ENCODE measurements at regions not wholly inside any gene's neighbourhood (a gene's known extent, or its start where the extent isn't known, plus 50 kb on each side); places are given as distances from the start of the nearest gene placed in this dataset.

DNA sequence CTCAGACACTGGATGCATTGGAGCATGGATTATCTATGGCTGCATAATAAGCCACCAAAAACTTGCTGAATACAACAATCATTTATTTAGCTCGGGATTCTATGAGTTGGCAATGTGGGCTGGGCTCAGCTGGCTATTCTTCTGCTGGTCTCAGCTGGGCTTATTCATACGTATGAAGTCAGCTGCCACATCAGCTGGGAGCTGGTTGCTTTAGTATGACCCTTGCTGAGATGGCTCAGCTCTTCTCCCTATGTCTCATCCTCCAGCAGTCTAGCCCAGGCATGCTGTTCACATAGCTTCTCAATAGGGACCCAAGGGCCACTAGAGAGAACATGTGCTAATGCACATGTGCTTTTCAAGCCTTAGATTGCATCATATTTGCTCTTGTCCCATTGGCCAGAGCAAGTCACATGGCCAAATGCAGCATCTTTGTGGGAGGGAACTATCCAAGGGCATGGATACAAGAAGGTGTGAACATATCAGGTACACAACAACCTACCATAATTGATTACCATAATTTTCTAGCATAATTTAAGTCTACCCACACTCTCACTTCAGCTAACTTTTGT is 444.6 kb downstream of the KIF16B start:
- DNase-seq = no peak
- no peaks in the 10 kb centered on the region for H3K9me3 Mint-ChIP-seq
- no peak overlapping the region for H3K27ac Mint-ChIP-seq
- H3K4me1 Mint-ChIP-seq (ENCODE audit: low read depth) = no peaks in the 10 kb centered on the region
- intact Hi-C loops (cut with micrococcal nuclease) = no loop called here
- ChIA-PET POLR2A (no interaction called here), CTCF (no interaction called here)
- no peaks in the 10 kb centered on the region for H3K27me3 Mint-ChIP-seq
- no peaks in the 10 kb centered on the region for H3K36me3 Mint-ChIP-seq
- no peak overlapping the region for H3K4me3 Mint-ChIP-seq

DNA sequence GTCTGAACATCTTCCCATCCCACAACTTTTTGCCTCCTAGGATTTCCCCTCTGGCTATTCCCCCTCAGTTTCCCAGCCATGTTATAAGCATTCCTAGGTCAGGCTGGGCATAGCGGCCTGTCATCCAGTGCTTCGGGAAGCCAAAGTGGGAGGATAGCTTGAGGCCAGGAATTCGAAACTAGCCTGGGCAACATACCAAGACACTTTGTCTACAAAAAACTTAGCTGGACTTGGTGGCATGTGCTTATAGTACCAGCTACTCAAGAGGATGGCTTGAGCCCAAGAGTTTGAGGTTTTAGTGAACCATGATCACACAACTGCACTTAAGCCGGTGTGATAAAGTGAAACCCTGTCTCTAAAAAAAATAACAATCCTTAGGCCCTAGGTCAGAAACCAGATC is 447.4 kb downstream of the KIF16B start:
- no peak for DNase-seq
- H3K4me1 Mint-ChIP-seq (ENCODE audit: low read depth) = no peaks in the 10 kb centered on the region

GRCh38 chr20:16124911-16125776 is 448.1 kb downstream of the KIF16B start:
- Mint-ChIP-seq H3K9me3 (no peaks in the 10 kb centered on the region), H3K27ac (no peak overlapping the region), H3K4me3 (no peak overlapping the region), H3K4me1 (ENCODE audit: low read depth) (no peaks in the 10 kb centered on the region), H3K27me3 (no peaks in the 10 kb centered on the region), H3K36me3 (no peaks in the 10 kb centered on the region)
- CTCF ChIA-PET = no interaction called here
- POLR2A ChIA-PET = no interaction called here
- DNase-seq = no peak
- intact Hi-C loops (cut with micrococcal nuclease) = no loop called here

More for the DNA sequence above, 447.4 kb downstream of the KIF16B start:
- no peaks in the 10 kb centered on the region for H3K36me3 Mint-ChIP-seq
- intact Hi-C loops (cut with micrococcal nuclease) = no loop called here
- POLR2A ChIA-PET = no interaction called here
- H3K27ac Mint-ChIP-seq = no peak overlapping the region
- no peaks in the 10 kb centered on the region for H3K27me3 Mint-ChIP-seq
- CTCF ChIA-PET = no interaction called here
- no peaks in the 10 kb centered on the region for H3K9me3 Mint-ChIP-seq
- no peak overlapping the region for H3K4me3 Mint-ChIP-seq

DNA sequence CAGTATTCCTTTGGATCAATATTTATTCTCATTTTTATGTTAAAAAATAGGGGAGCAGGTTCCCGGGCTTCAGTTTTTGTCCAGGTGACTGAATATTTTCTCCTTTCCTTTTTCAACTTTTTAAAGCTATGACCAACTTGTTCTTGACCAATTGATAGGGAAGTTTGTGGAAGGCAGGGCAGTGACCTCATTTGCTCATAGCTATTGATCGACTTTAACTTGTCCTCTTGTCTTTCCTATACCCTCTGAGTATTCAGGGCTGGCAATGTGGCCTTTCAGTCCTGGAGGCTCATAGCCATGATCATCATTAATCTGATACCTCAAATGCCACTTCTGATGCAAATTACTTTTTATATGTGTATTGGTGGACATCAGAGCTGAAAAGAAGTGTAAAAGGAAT is 448.8 kb downstream of the KIF16B start:
- no peak overlapping the region for H3K4me3 Mint-ChIP-seq
- H3K36me3 Mint-ChIP-seq = no peaks in the 10 kb centered on the region
- no peaks in the 10 kb centered on the region for H3K9me3 Mint-ChIP-seq
- no peaks in the 10 kb centered on the region for H3K4me1 Mint-ChIP-seq (ENCODE audit: low read depth)
- POLR2A ChIA-PET = no interaction called here
- H3K27me3 Mint-ChIP-seq = no peaks in the 10 kb centered on the region
- intact Hi-C loops (cut with micrococcal nuclease) = no loop called here
- DNase-seq = no peak
- CTCF ChIA-PET = no interaction called here
- H3K27ac Mint-ChIP-seq = no peak overlapping the region

- H3K27me3 Mint-ChIP-seq = no peaks in the 10 kb centered on the region
- no peak for DNase-seq
- intact Hi-C loops (cut with micrococcal nuclease) = no loop called here
- H3K4me1 Mint-ChIP-seq (ENCODE audit: low read depth) = no peaks in the 10 kb centered on the region
- H3K27ac Mint-ChIP-seq = no peak overlapping the region
- no peaks in the 10 kb centered on the region for H3K9me3 Mint-ChIP-seq
- no peak overlapping the region for H3K4me3 Mint-ChIP-seq
- no peaks in the 10 kb centered on the region for H3K36me3 Mint-ChIP-seq
- ChIA-PET POLR2A (no interaction called here), CTCF (no interaction called here)
These were observed 449.6 kb downstream of the KIF16B start for GRCh38 chr20:16123623-16124022.

GRCh38 chr20:16119909-16120308 is 453.3 kb downstream of the KIF16B start:
- H3K27ac Mint-ChIP-seq = no peak overlapping the region
- H3K9me3 Mint-ChIP-seq = no peaks in the 10 kb centered on the region
- POLR2A ChIA-PET = no interaction called here
- H3K36me3 Mint-ChIP-seq = no peaks in the 10 kb centered on the region
- CTCF ChIA-PET = no interaction called here
- no peaks in the 10 kb centered on the region for H3K27me3 Mint-ChIP-seq
- no peak for DNase-seq
- intact Hi-C loops (cut with micrococcal nuclease) = no loop called here
- no peaks in the 10 kb centered on the region for H3K4me1 Mint-ChIP-seq (ENCODE audit: low read depth)
- no peak overlapping the region for H3K4me3 Mint-ChIP-seq

GRCh38 chr20:16115911-16116552 is 457.2 kb downstream of the KIF16B start:
- H3K36me3 Mint-ChIP-seq = no peaks in the 10 kb centered on the region
- intact Hi-C loops (cut with micrococcal nuclease) = no loop called here
- no peaks in the 10 kb centered on the region for H3K4me1 Mint-ChIP-seq (ENCODE audit: low read depth)
- no peaks in the 10 kb centered on the region for H3K9me3 Mint-ChIP-seq
- no peak overlapping the region for H3K4me3 Mint-ChIP-seq
- no peak overlapping the region for H3K27ac Mint-ChIP-seq
- DNase-seq = no peak
- ChIA-PET POLR2A (no interaction called here), CTCF (no interaction called here)
- H3K27me3 Mint-ChIP-seq = no peaks in the 10 kb centered on the region

DNA sequence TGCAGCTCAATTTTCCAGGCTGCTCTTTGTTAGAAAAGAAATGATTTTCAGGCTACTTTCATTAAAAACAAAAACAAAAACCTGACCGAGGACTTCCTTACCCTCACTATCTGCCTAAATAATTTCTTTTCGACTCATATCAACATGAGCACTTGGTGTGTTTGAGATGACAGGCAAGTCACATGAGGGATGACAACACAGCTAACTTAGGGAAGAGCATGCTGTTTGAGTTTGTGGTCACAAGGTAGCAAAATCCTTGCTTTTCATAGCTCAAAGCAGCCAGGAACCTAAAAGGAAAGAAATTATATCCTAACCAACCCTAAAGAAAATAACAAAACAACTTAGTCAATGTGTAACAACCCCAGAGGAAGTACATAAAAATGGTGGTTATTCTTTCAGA is 459.5 kb downstream of the KIF16B start:
- DNase-seq = no peak
- ChIA-PET CTCF (no interaction called here), POLR2A (no interaction called here)
- Mint-ChIP-seq H3K27ac (no peak overlapping the region), H3K36me3 (no peaks in the 10 kb centered on the region), H3K9me3 (no peaks in the 10 kb centered on the region), H3K4me1 (ENCODE audit: low read depth) (no peaks in the 10 kb centered on the region), H3K27me3 (no peaks in the 10 kb centered on the region), H3K4me3 (no peak overlapping the region)
- intact Hi-C loops (cut with micrococcal nuclease) = no loop called here

DNA sequence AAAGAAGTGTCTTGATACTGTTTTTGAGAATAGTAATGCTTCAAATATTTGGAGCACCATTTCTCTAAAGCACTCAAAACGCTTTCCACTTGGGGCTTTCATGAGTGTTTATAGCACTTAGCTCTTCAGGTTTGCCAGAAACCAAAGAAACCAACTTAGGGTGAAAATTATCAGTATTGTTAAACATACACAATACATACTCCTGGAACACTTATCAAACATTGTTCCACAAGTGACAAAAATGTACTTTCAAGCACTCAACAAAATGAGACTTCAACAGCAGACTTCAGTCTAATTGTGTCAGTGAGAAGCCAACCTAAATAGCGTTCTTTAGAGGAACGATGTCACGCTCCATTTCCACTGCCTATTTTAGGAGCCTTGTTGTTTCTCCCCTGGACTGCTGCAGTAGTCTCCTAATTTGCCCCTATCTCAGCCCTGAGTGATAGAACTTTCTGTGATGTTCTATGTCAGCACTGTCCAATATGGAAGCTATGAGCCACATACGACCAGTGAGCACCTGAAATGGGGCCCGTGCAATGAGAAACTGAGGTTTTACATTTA is 461.3 kb downstream of the KIF16B start:
- no peaks in the 10 kb centered on the region for H3K4me1 Mint-ChIP-seq (ENCODE audit: low read depth)
- POLR2A ChIA-PET = no interaction called here
- no peak overlapping the region for H3K27ac Mint-ChIP-seq
- no peak overlapping the region for H3K4me3 Mint-ChIP-seq
- no peaks in the 10 kb centered on the region for H3K27me3 Mint-ChIP-seq
- DNase-seq = no peak
- no peaks in the 10 kb centered on the region for H3K9me3 Mint-ChIP-seq
- CTCF ChIA-PET = no interaction called here
- no peaks in the 10 kb centered on the region for H3K36me3 Mint-ChIP-seq
- intact Hi-C loops (cut with micrococcal nuclease) = no loop called here

DNA sequence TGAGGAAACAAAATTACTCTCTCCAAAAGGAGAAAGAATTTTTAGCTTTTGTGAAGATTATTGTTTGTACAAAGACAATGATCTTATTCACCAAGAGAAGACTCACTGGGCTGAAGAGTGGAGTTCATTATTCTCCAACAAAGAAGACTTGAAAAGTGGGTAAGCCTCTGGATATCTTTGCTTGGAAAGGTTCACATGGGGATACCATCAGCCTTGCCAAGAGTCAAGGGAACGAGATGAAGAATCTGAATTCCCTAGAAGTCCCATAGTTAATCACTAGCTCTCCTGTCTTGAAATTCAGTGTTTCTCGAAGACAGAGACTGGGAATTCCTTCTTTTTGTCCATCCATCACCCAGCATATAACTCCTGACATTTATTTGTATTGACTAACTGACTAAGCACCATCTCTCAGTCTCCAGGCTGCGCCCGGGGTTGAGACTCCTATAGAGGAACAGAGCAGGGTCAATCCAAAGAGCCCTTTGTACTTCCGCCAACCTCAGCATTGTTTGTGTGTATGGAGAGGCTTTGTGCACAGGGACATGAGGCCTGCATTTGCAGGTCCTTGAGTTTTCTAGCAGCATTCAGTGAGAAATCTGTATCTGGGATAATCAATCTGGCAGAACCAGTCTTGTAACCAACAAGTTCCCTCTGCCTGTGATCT is 461.9 kb downstream of the KIF16B start:
- POLR2A ChIA-PET = no interaction called here
- H3K9me3 Mint-ChIP-seq = no peaks in the 10 kb centered on the region
- no peaks in the 10 kb centered on the region for H3K36me3 Mint-ChIP-seq
- H3K27me3 Mint-ChIP-seq = no peaks in the 10 kb centered on the region
- CTCF ChIA-PET = no interaction called here
- H3K27ac Mint-ChIP-seq = no peak overlapping the region
- no peak overlapping the region for H3K4me3 Mint-ChIP-seq
- no peak for DNase-seq
- H3K4me1 Mint-ChIP-seq (ENCODE audit: low read depth) = no peaks in the 10 kb centered on the region
- intact Hi-C loops (cut with micrococcal nuclease) = no loop called here

DNA sequence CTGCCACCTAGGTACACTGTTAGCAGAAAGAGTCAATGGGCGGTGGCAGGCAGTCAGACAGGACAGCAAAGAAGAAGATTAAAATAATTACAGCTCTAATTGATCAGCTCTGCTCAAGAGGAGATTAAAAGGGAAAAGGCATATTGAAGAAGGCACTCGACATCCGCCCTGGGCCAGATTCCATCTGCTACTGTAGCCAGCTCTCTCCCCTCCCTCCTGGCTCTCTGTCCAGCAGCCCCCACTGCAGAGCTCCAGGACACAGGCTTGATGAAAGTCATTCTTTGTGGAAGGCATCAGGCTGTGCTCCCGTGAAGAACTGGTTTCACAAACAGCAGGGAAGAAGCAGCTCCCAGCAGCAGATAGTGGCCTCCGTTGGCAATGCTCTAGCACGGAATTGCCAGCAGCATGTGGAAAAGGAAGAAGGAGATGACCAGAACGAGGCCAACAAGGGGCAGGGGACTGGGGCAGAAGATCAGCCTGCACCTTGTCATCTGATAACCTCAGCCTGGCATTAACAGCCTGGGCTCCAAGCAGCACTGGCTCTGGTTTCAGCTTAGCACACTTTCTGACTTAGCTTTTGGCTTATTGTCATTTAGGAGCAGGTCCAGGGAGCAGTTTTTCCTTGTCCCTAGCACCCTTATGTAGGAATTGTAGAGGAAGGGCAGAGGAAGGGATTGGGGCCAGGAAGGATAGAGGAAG is 465.9 kb downstream of the KIF16B start:
- ChIA-PET CTCF (interaction anchor here (0.5 kb wide), 1 partner anchor 45 kb away, joined by 3 read pairs; no protein-coding TSS in a partner anchor), POLR2A (no interaction called here)
- Mint-ChIP-seq H3K4me1 (ENCODE audit: low read depth) (no peaks in the 10 kb centered on the region), H3K27me3 (no peaks in the 10 kb centered on the region), H3K9me3 (peaks cover 5% of the 10 kb centered on the region), H3K36me3 (no peaks in the 10 kb centered on the region), H3K27ac (no peak overlapping the region), H3K4me3 (no peak overlapping the region)
- DNase-seq = no peak
- intact Hi-C loops (cut with micrococcal nuclease) = no loop called here

DNA sequence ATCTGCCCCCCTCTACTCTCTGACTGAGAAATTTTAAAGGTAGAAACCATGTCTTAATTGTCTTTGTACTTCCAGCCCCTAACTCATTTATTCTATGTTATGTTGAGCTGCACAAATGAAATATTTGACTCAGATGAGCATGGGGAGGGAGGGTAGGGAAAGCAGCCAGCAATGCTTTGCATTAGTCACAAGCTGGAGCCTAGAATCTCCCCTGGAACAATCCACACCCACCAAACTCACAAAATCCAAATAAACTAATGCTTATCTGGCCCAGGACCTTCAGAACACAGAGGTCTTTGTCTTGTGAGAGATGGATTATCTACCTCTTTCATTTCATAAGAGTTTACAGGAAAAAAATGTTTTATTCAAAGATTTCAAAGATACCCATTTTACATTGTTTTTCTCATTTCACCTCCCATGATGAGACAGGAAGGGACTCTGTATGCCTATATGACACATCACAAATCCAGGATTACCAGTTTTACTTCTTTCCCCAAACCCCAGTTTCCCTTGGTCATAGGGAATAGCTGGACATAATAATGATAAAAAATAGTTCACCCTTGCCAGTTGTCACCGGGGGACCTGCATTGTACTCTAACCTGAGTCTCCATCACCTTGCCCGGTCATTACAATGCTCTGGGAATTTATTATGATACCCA is 466.9 kb downstream of the KIF16B start:
- Mint-ChIP-seq H3K27me3 (no peaks in the 10 kb centered on the region), H3K4me3 (no peak overlapping the region), H3K9me3 (peaks cover 5% of the 10 kb centered on the region), H3K36me3 (no peaks in the 10 kb centered on the region), H3K27ac (no peak overlapping the region), H3K4me1 (ENCODE audit: low read depth) (no peaks in the 10 kb centered on the region)
- ChIA-PET CTCF (no interaction called here), POLR2A (no interaction called here)
- intact Hi-C loops (cut with micrococcal nuclease) = no loop called here
- DNase-seq = no peak
